HG02678 (cell line): ENCODE measurements at regions not wholly inside any gene's neighbourhood (a gene's known extent, or its start where the extent isn't known, plus 50 kb on each side); places are given as distances from the start of the nearest gene placed in this dataset.

ENCODE experiments used
- ATAC-seq: cut with Tn5 transposase; IDR thresholded peaks from one replicate; pipeline ENCODE4 v1.9.1; 2021; ENCODE audit warnings: mild to moderate bottlenecking, moderate library complexity; ENCODE audit not compliant: unreplicated experiment

DNA sequence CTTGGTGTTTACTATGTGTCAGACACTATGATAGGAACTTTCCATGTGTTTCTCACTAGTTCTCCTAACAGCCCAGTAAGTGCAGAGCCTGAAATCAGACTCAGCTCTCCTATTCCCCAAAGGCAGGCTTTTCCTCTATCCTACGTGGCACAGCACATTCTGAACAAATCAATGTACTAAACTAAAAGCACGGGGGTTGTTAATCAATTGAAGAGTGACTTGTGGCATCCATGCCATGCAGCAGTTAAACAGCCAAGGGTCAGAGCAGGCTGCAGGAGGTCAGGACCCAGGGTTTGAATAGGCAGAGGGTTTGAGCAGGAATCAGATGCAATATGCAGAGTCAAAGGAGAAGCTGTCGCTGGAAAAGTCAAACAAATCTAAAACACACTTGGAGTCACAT is 289.7 kb upstream of the LDB2 start:
- no peak for ATAC-seq

DNA sequence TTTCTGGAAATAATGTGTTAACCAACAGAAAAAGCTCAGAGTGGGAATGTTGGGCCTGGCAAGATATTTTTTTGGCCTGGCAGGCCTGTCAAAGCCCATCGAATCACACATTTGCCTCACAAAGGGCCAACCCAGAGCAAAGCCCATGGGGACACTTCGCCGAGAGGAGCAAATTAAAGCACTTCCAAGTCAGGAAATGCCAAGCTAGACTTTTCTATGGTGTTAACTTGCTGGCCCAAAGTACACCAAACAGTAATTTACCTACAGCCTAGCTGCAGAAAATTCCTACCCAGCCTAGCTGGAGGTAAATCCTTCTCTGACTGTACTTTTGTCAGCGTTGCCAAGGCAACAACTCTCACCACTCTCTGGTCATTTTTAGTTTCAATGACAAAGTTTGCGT is 288.6 kb upstream of the LDB2 start:
- no peak for ATAC-seq

DNA sequence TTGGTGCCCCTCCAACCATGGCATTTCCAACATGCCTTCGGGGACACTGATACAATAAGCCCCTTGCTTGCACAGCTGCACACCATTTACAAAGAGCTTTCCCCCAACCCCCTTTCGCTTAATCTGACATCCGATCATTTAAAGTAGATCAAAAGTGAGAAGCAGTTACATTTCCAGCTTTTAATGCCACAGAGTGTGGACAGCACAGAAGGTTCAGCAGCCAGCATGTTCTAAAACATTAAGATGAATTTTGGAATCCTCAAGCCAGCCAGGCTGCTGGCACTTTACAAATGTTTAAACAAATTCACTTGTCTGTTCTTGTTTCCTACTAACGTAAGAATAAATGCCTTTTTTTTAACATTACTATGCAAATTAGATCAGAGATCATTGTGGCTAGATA is 284.4 kb upstream of the LDB2 start:
- ATAC-seq, result no peak

DNA sequence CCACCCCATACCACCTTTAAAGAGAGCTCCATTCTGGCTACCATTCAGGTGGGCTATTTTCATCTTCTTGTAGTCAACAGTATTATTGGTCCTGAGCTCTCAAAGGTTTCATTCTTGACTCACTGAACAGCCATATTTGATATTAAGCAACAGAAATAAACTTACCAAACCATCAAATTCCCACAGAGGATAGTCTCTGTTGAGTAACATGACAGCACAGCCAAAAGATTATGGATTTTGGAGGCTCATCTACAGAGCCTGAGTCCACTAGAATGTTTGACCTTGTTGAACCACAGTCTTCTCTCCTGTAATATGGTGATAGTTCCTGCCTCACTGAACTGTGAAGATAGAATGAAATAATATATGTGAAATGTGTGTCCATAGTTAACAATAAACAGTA is 276.3 kb upstream of the LDB2 start:
- ATAC-seq, result no peak

DNA sequence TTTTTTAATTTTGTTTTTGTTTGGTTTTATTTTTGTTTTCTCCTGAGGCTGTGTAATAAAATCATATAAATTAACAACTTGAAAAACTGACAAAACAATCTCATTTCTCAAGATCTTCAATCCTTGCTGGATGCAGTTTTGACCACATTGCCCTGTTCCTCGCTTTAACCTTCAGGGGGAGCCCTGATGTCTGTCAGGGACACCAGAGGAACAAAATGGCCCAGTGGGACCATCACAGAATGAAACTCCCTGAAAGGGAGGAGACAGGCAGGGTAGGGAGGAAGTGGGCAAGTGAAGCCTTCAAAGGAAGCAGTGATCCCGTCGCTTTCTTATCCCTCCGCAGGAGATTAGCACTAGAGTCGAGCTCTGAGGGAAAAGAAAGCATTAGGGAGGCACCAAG is 274.9 kb upstream of the LDB2 start:
- no peak for ATAC-seq

DNA sequence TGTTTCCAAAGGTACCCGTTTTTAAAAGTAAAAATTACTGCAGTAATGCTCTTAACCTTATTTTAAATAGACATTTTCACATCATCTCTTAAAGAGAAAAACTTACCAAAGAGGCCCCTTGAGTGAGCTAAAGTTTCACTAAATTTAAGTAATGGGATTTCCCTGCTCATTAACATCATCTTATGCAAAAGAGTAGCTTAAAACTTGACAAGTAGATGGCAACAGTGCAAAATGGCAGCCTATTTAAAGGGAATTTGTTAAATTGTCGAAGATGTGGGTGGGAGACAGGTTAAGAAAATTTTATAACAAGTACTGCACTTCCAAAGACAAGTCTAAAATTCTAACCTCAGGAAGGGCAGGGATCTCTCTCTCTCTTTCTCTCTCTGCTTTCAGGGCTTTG is 271.7 kb upstream of the LDB2 start:
- ATAC-seq, result no peak

DNA sequence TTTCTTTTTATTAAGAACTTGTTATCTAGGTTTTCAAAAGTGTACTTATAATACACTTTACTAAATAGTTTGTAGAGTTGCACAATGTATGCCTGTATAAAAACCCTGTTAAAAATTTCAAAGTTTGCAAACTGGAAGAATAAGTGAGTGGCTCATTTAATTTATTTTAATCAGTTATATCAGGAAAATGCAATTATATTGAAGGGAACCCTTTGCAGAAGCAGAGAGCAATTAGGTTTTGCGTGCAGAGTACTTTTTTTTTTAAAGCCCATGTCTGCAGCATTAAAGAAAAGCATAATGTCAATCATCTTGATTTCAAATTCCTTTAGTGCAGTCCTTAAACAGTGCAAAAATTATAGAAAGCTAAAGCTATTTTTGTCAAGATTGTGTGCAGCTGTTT is 271.3 kb upstream of the LDB2 start:
- ATAC-seq, result no peak

DNA sequence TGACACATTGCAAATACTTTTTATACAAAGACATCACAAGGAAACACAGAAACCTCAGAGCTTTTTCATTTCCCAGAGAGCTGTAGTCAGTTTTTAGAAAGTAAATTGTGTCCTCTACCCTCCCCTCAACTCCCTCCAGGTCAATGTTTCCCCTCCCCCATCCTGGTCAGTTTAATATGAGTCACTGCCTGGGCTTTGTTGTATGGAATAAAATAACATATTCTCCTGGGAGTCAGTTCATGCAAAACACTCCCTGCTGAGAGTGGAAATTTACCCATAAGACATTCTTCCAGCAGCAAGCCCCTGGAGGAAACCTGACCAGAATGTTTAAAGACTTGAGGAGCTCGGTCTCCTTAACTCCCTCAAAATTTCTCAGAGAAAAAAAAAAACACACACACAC is 270.1 kb upstream of the LDB2 start:
- ATAC-seq, result no peak

DNA sequence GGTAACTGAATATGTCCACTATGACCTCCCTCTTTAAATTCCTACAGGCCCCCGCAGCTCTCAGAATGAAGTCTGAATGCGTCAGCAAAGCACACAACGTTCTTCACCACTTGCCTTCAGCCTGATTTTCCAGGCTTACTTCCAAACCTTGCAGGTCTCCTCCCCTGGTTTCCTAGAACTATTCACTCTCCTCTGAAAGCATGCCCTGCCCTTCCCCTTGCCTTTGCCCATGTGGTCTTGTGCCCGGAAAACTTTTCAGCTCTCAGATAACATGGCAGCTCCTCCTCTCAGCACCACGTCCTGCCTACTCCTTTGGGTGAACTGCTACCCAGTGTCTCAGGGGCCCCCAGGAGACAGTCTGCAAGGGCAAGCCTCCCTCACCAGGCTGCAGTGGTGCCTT is 268.5 kb upstream of the LDB2 start:
- ATAC-seq, result no peak

DNA sequence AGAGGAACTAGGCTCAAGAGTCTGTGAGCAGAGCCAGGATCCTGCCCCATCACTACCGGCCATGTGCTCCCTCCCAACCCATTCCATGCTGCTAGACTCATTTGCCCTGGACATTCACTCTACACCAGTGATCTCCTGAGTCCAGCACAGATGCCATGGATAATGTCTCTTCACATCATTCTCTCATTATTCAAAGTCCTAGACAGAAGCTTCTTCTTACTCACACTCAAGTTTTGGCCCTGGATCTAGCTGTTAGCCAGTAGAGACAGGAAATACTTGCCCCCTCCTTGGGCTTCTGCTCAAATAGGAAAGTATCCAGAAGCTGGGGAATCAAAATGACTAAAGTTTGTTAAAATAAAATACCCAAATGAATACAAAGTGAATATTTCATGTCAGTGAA is 266.8 kb upstream of the LDB2 start:
- ATAC-seq, result no peak

DNA sequence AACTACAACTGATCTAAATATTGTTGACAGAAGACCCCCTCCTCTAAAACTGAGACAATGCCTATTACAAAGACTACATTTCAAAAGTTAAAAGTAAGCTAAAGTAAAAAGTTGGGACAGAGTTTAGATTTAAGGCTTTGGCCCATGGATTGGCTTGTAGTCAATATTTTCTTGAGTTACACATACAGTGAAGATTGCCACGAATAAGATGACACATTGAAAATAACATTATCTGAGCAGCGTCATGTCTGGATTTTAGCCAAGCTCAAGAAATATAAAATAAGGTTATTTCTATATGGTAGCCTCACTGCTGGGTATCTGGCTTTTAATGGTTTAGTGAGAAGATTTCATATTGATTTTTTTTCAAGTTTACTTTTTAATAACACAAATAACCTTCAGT is 266.2 kb upstream of the LDB2 start:
- no peak for ATAC-seq

DNA sequence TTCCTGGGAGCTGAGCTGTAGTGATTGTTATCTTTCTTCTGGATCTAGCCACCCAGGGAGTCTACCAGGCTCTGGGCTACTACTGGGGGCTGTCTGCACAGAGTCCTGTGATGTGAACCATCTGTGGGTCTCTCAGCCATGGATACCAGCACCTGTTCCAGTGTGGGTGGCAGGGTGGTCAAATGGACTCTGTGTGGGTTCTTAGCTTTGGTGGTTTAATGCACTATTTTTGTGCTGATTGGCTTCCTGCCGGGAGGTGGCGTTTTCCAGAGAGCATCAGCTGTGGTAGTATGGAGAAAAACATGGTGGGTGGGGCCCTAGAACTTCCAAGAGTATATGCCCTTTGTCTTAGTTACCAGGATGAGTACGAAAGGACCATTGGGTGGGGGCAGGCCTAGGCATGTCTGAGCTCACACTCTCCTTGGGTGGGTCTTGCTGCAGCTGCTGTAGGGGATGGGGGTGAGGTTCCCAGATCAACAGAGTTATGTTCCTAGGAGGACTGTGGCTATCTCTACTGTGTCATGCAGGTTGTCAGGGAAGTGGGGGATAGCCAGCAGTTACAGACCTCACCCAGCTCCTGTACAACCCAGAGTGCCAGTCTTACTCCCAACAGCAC is 264.8 kb upstream of the LDB2 start:
- ATAC-seq, result no peak

DNA sequence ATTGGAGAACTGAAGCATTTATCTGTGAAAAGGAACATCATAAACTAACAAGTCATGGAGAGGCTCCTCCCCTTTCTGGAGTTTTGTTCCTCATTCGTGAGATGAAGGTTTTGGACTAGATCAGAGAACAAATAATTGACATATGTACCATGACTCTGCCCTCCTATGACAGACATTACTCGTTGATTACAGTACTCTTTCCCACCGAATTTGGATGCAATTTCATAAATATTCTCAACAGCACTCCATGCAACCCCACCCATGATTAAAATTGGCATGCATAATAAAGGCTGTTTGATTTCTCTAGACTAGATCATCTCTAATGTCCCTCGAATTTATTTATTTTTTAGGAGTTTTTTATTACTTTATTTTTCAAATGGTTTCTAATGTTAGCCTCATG is 258.9 kb upstream of the LDB2 start:
- no peak for ATAC-seq

DNA sequence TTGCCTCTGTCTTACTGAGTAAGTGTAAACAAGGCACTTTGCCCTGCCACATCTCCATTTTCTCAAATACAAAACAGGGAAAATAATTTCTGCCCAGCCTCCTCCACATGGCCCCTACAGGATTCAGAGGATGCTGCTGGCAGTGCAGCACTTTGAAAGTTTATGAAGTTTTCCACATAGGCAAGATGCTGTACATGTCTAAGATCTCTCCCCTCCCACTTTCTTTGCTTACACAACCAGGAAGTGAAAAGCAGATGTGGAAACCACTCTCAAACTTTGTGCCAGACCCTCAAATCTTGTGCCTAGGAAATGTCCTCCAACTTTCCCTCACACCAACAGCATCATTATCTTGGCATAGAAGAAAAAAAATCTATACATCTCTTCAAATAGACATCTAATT is 257.0 kb upstream of the LDB2 start:
- no peak for ATAC-seq

DNA sequence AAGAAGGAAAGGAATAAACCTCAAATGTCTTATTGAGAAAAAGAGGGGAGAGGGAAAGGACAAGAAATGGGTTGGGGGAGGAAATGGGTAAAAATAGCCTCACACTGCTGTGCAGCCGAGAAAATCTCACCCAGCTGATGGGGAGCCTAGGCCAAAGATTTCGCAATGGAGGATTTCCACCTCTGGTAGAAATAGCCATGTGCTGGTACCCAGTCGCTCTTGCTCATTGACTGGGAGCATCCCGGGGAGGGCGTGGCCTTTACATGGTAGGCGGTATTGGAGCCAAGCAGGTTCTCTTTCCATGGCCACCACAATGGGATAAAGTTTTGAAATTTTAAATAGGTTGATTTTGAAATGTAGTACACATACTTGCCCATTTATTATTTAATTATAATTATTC is 255.1 kb upstream of the LDB2 start:
- no peak for ATAC-seq

DNA sequence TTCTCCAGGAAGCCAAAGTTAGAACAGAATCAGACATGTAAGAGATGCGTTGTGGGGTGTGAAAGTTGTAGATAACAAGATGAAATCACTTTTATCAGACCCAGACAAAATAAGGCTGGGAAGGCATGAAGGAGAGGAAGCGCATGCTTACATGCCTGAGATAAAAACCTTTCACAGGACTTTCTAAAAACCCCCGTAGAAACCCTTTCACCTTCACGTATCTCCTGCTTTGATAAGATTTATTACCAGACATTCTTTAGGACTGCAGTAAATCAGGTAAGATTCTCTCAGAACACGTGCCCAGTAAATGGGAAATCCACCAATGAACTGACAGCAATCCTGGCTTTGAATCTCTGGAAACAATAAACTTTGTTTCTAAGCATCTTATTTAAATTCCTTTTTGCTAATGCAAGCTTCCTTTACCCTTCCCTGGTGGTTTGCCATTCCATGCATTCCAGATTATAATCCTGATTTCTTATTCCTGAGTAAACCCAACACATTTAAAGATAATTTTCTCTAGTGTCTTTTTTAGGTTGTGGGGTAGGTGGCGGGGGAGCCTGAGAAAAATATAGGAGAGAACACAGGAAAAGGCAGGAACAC is 254.6 kb upstream of the LDB2 start:
- ATAC-seq, result no peak

DNA sequence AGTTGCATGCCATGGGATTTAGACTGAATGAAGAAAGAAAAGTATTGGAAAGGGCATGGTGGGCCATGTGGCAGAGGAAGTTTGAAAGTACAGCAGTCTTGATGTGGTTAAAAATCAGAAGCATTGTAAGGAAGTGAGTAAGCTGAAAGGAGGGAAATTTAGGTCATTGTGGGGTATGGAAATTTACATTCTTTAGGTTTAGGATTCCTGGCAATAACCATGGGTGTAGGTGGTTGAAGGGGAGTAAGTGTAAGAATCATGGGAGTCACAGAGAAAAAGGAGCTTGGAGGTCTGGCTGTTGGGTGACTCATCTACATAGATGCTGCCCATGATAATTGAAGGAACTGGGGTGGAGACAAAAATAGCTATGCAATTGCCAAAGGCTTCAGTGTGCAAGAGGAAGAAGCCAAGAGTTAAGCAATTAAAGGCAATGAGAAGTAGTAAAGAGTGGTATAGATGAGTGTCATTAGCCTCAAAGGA is 243.8 kb upstream of the LDB2 start:
- ATAC-seq, result no peak

DNA sequence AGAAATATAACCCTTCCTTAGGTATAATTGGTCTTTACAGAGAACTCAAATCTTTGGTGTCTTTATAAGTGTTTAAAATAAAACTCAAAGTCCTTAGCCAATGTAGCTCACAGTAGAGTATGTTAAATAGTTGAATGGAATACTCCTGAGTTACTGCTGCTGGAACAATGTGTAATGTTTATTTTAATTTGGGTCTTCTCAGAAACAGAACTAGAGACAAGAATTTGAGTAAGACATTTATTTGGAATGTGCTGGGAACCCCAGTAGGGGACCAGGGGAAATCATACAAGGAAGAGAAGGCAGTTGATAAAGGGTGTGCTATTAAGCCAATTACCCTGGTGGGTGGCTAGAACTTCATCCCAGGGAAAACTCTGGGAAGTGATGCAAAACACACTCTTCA is 240.4 kb upstream of the LDB2 start:
- ATAC-seq, result no peak

DNA sequence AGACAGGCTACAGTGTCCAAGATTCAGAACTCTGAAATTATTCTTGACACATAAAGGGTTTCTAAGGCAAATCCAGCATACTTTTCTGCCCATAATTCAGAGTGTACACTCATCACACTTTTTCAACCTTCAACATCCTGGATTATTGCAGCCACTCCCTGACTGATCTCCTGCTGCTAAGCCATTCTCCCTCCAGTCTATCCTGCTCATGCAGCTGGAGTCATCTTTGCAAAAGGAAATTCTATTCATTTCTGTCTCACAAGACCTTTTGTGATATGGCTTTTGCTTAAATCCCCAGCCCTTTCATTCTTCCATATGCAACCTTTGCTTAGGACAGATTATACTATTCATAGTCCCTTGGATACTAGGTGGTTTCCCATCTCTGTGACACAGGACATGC is 236.1 kb upstream of the LDB2 start:
- no peak for ATAC-seq

DNA sequence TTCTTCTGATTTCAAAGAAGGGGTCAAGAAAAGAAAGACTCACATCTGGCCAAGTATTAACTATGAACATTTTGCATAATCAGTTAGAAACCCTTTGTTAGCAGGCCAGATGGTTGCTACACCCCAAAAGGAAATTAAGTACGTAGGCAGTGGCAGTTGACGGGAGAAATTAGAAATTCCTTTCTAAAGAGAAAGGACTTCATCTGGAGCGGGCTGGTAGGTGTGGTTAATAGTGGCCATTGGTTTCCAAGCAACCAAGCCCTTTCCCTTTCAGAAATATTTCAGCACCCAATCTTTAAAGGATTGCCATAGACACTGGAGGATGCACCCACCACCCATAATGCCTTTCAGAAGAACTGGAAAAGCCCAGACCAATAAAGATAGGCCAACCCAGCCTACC is 235.7 kb upstream of the LDB2 start:
- no peak for ATAC-seq

DNA sequence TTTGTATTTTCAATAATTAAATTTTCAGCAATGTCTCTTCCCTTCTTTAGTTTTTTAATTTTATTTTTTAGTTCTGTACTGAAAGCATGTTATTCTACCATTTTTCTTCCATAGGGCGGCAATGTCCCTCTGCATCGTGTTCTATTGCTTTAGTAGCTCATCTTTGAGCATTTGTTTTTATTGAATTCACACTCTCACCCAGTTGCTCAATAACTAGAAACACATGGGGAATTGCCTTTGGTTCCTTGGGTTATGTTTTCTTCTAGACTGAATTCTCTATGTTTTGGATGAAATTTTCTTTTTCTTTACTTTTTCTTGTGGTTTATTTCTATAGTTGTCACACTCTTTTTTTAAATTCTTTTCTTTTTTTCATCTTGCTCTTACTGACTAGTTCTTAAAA is 233.8 kb upstream of the LDB2 start:
- no peak for ATAC-seq

DNA sequence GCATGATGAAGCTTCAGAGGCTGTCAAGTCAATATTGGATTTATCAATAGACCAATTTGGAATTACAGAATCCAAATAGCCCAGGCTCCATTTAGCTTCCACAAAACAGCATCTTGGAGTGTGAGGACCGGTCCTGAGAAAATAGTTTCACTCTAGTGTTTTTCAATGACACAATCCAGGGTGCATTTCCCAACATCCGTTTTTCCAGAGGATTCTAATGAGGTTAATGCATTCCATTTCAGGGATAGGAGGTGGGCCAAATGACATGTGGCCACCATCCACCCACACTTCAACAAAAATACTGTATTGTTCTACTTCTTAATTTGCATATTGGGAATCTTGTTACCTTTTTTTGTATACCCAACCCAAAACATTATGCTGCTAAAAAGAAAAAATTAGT is 229.8 kb upstream of the LDB2 start:
- ATAC-seq, result no peak

DNA sequence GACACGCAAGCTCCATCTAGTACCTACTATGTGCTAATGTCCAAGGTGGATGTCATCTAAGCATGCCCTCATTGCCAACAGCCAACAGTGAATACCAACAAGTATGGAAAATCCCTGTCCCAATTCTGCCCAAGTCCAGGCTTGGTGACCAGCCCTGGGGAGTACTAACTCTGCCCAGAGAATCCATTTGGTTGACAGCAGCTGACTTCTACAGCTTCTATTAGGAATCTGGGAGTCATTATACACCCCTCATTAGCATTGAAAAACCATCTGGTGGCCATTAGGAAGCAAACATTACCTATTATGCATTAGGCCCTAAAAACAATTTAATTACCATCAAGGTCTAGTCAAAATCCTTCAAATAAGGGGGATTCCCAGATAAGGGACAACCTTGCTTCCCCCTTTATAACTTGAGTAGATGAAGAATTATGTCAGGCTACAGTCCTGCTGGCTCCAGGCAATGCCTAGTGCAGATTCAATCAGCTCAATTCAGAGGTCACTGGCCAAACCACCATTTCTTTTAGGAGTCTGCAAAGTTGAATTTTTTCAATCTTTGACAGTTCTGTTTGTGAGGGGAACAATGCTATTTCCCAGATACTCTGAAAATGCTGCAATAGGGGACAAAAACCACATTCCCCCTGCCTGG is 228.0 kb upstream of the LDB2 start:
- ATAC-seq, result no peak
